OCI-LY7 (cell line): ENCODE measurements at regions not wholly inside any gene's neighbourhood (a gene's known extent, or its start where the extent isn't known, plus 50 kb on each side); places are given as distances from the start of the nearest gene placed in this dataset.

ENCODE experiments used
- BruUV-seq: library from RNA; stranded (reverse); fragments of 400-500 nt; replicated peaks from 2 replicates; lab custom pipeline; 2021; lab: Mats Ljungman, UMichigan
- CTCF ChIA-PET: fragments of 300-600 bp; sonication (Branson Sonifier 250); formaldehyde crosslinking; loops from one replicate; lab custom pipeline; 2022; ENCODE audit warnings: antibody characterized with exemption; ENCODE audit not compliant: unreplicated experiment; lab: Charles Lee
- POLR2A ChIA-PET: fragments of 300-600 bp; sonication (Branson Sonifier 250); formaldehyde crosslinking; loops from one replicate; lab custom pipeline; 2022; ENCODE audit warnings: antibody characterized with exemption; lab: Charles Lee
- DNase-seq: peaks from one replicate; pipeline ENCODE4 v3.0.0-alpha.2; 2015; ENCODE audit warnings: low spot score
- H2AFZ ChIP-seq: fragments of 200-600 bp; sonication (generic), shearing (Covaris generic); 2 replicates; pipeline ENCODE4 v1.6.1; 2014; ENCODE audit warnings: mild to moderate bottlenecking, antibody characterized with exemption, low read length, moderate library complexity
- H3K27ac ChIP-seq: fragments of 200-600 bp; sonication (generic); 2 replicates; pipeline ENCODE4 v1.5.1; 2014; ENCODE audit warnings: mixed run types, low read depth, mild to moderate bottlenecking, moderate library complexity, low read length, inconsistent platforms; ENCODE audit not compliant: poor library complexity, severe bottlenecking
- H3K36me3 ChIP-seq: fragments of 200-600 bp; sonication (generic); 2 replicates; pipeline ENCODE4 v1.6.1; 2014; ENCODE audit warnings: mild to moderate bottlenecking, antibody characterized with exemption, low read length, moderate library complexity, mixed read lengths; ENCODE audit not compliant: insufficient read depth
- H3K4me1 ChIP-seq: fragments of 200-600 bp; sonication (generic); 2 replicates; pipeline ENCODE4 v1.5.1; 2014; ENCODE audit warnings: mild to moderate bottlenecking, low read length; ENCODE audit not compliant: insufficient read depth, poor library complexity, severe bottlenecking
- H3K4me2 ChIP-seq: fragments of 200-600 bp; sonication (generic); 2 replicates; pipeline ENCODE4 v1.6.1; 2014; ENCODE audit warnings: mild to moderate bottlenecking, low read length
- H3K4me3 ChIP-seq: fragments of 200-600 bp; sonication (generic); 2 replicates; pipeline ENCODE4 v1.5.1; 2014; ENCODE audit warnings: mild to moderate bottlenecking, low read depth, low read length; ENCODE audit not compliant: poor library complexity, severe bottlenecking
- H3K79me2 ChIP-seq: fragments of 200-600 bp; sonication (generic); 2 replicates; pipeline ENCODE4 v1.6.1; 2016; ENCODE audit warnings: low read depth, mild to moderate bottlenecking, low read length, moderate library complexity, mixed read lengths; ENCODE audit not compliant: insufficient read depth
- H3K9me2 ChIP-seq: fragments of 200-600 bp; sonication (generic); 2 replicates; pipeline ENCODE4 v1.6.1; 2016; ENCODE audit warnings: mild to moderate bottlenecking, low read length, mixed read lengths; ENCODE audit not compliant: insufficient read depth
- H3K9me3 ChIP-seq: fragments of 200-600 bp; sonication (generic); 2 replicates; pipeline ENCODE4 v1.6.1; 2014; ENCODE audit warnings: mild to moderate bottlenecking, mixed run types, low read length, mixed read lengths
- H4K20me1 ChIP-seq: fragments of 200-600 bp; sonication (generic); 2 replicates; pipeline ENCODE4 v1.6.1; 2014; ENCODE audit warnings: mild to moderate bottlenecking, antibody characterized with exemption, low read length, moderate library complexity, mixed read lengths; ENCODE audit not compliant: insufficient read depth
- CTCF ChIP-seq: fragments of 200-600 bp; sonication (generic); conservative IDR thresholded peaks from 2 replicates; pipeline ENCODE4 v1.5.1; 2014; ENCODE audit warnings: mild to moderate bottlenecking, antibody characterized with exemption, low read length, moderate library complexity, mixed read lengths
- EZH2phosphoT487 ChIP-seq: fragments of 200-600 bp; sonication (generic); IDR thresholded peaks from 2 replicates; pipeline ENCODE4 v1.6.1; 2018; ENCODE audit warnings: low read depth, borderline replicate concordance, mild to moderate bottlenecking, mixed run types, antibody characterized with exemption, low read length, moderate library complexity, mixed read lengths
- intact Hi-C: fragments of 100-400 bp; cut with micrococcal nuclease; formaldehyde crosslinking; loops from one replicate; pipeline ENCODE4 v1.10.0; 2022; ENCODE audit not compliant: unreplicated experiment

DNA sequence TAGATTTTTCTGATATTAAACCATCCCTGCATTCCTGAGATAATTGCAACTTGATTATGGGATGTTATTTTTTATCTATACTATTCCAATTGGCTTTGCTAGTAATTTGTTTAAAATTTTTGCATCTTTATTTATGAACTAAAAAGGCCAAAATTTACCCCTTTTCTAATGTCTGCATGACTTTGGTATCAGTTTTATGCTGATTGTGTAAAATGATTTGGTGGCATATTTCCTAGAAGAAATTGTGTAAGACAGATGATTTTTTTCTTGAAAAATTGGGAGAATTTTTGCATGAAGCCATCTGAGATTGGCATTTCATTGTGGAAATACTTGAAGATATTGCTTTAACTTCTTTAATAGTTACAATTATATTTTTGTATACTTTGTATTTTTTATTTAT, 183.8 kb upstream of the TBL1XR1 start:
- Histone ChIP-seq H3K9me3 (peaks cover 5% of the 10 kb centered on the region; the same call in 1 of the 2 replicates), H3K4me2 (no peak overlapping the region), H3K79me2 (no peaks in the 10 kb centered on the region), H3K4me3 (no peak overlapping the region), H3K4me1 (no peaks in the 10 kb centered on the region), H2AFZ (no peak overlapping the region), H3K36me3 (no peaks in the 10 kb centered on the region), H4K20me1 (no peaks in the 10 kb centered on the region), H3K27ac (no peak overlapping the region), H3K9me2 (no peaks in the 10 kb centered on the region)
- CTCF ChIA-PET, result no interaction called here
- POLR2A ChIA-PET, result no interaction called here
- BruUV-seq, result no TSS peak
- intact Hi-C loops, result no loop called here
- no peak for TF ChIP-seq EZH2phosphoT487
- TF ChIP-seq CTCF, result no peak
- no peak for DNase-seq

DNA sequence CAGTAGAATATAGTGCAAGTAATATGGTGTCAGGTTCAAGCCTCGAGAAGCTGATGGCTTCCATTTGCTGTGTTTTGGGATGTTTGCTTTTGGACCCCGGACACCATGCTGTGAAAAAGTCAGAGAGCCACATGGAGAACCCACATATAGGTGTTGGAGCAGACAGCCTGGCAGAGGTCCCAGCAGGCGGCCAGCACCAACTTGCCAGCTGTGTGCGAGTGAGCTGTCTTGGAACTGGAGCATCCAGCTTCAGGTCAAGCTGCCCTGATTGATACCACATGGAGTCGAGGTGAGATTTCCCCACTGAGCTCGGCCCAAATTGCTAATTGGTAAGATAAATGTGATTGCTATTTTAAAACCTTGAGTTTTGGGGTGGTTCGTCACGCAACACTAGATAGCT, 185.7 kb upstream of the TBL1XR1 start:
- intact Hi-C loops, result no loop called here
- Histone ChIP-seq H3K9me2 (no peaks in the 10 kb centered on the region), H3K9me3 (peaks cover 5% of the 10 kb centered on the region; the same call in 1 of the 2 replicates), H3K4me2 (no peak overlapping the region), H3K79me2 (no peaks in the 10 kb centered on the region), H4K20me1 (no peaks in the 10 kb centered on the region), H3K36me3 (no peaks in the 10 kb centered on the region), H3K4me3 (no peak overlapping the region), H3K4me1 (no peaks in the 10 kb centered on the region), H2AFZ (no peak overlapping the region), H3K27ac (no peak overlapping the region)
- ChIA-PET POLR2A (interaction anchor here (2.5 kb wide), 1 partner anchor 11 kb away, joined by 7 read pairs; no protein-coding TSS in a partner anchor), CTCF (no interaction called here)
- TF ChIP-seq EZH2phosphoT487 (no peak), CTCF (no peak)
- no peak for DNase-seq
- no TSS peak for BruUV-seq

- H3K9me3 ChIP-seq, result peaks cover 5% of the 10 kb centered on the region; the same call in 1 of the 2 replicates
- H3K4me2 ChIP-seq, result no peak overlapping the region
- DNase-seq, result no peak
- no peaks in the 10 kb centered on the region for H3K79me2 ChIP-seq
- BruUV-seq, result no TSS peak
- no peak overlapping the region for H2AFZ ChIP-seq
- ChIA-PET POLR2A (interaction anchor here (2.5 kb wide), 1 partner anchor 13 kb away, joined by 7 read pairs; no protein-coding TSS in a partner anchor), CTCF (no interaction called here)
- intact Hi-C loops, result no loop called here
- H3K27ac ChIP-seq, result no peak overlapping the region
- no peaks in the 10 kb centered on the region for H3K36me3 ChIP-seq
- no peak overlapping the region for H3K4me3 ChIP-seq
- no peaks in the 10 kb centered on the region for H3K4me1 ChIP-seq
- no peaks in the 10 kb centered on the region for H4K20me1 ChIP-seq
- TF ChIP-seq CTCF, result no peak
- no peak for TF ChIP-seq EZH2phosphoT487
- H3K9me2 ChIP-seq, result no peaks in the 10 kb centered on the region
Observed at GRCh38 chr3:177385186-177385585, 187.9 kb upstream of the TBL1XR1 start.
